ENCODE measurements at regions not wholly inside any gene's neighbourhood (a gene's known extent, or its start where the extent isn't known, plus 50 kb on each side); places are given as distances from the start of the nearest gene placed in this dataset.

- Histone ChIP-seq H3K4me1 (ENCODE audit: control insufficient read depth, extremely low read depth, insufficient read depth, low read length) (peaks cover 78% of the 10 kb centered on the region), H3K79me2 (ENCODE audit: control insufficient read depth, insufficient read depth, low read length) (no peaks in the 10 kb centered on the region), H3K4me3 (ENCODE audit: control insufficient read depth in 2 of 3, extremely low read depth in 1 of 3, insufficient read depth in 2 of 3, low read depth in 1 of 3, low read length in 3 of 3) (peak overlapping the region; percentile 0 to 50 (median 43)), H2AFZ (ENCODE audit: control insufficient read depth, low read length) (peak overlapping the region; percentile 72), H3K36me3 (ENCODE audit: control insufficient read depth in 2 of 2, extremely low read depth in 1 of 2, insufficient read depth in 2 of 2, low read length in 2 of 2) (no peaks in the 10 kb centered on the region), H3K9me1 (ENCODE audit: control insufficient read depth, extremely low read depth, insufficient read depth, low read length) (no peaks in the 10 kb centered on the region), H3K9me3 (ENCODE audit: control insufficient read depth, low read depth, low read length) (no peaks in the 10 kb centered on the region), H3K9ac (ENCODE audit: control insufficient read depth, extremely low read depth, insufficient read depth, low read length) (peak overlapping the region; percentile 69), H3K27me3 (ENCODE audit: control insufficient read depth, extremely low read depth, insufficient read depth, low read length) (no peaks in the 10 kb centered on the region), H4K20me1 (ENCODE audit: control insufficient read depth, extremely low read depth, insufficient read depth, low read length) (no peaks in the 10 kb centered on the region), H3K27ac (ENCODE audit: control insufficient read depth, insufficient read depth, low read length) (peak overlapping the region; percentile 97), H3K4me2 (ENCODE audit: control insufficient read depth, extremely low read depth, insufficient read depth, low read depth, low read length) (peak overlapping the region; percentile 85)
- dilution Hi-C loops (cut with MboI; ENCODE audit: extremely low pct_ligation_motif_present, low sequenced_read_pairs), result no loop called here
- no peak for TF ChIP-seq CTCF (optimal IDR thresholded peaks at IDR 0.05 in 1 of 3, IDR thresholded peaks at IDR 0.05 in 1 of 3, conservative IDR thresholded peaks at IDR 0.05 in 1 of 3; ENCODE audit: extremely low read depth in 1 of 3, insufficient read depth in 2 of 3, low read length in 3 of 3)
- no peak for TF ChIP-seq EZH2 (IDR thresholded peaks at IDR 0.05; ENCODE audit: low read length)
- FAIRE-seq (peak; percentile 86), DNase-seq (ENCODE audit: low read depth, low spot score) (no peak)
These were observed 73.1 kb upstream of the DSG1 start for GRCh38 chr18:31244771-31245394.

GRCh38 chr18:31245820-31246219 is 72.1 kb upstream of the DSG1 start:
- no peaks in the 10 kb centered on the region for H3K9me1 ChIP-seq (ENCODE audit: control insufficient read depth, extremely low read depth, insufficient read depth, low read length)
- no peak for DNase-seq (ENCODE audit: low read depth, low spot score)
- peak overlapping the region; percentile 69 for H3K9ac ChIP-seq (ENCODE audit: control insufficient read depth, extremely low read depth, insufficient read depth, low read length)
- no peak overlapping the region for H3K4me3 ChIP-seq (ENCODE audit: control insufficient read depth in 2 of 3, extremely low read depth in 1 of 3, insufficient read depth in 2 of 3, low read depth in 1 of 3, low read length in 3 of 3)
- peak overlapping the region; percentile 85 for H3K4me2 ChIP-seq (ENCODE audit: control insufficient read depth, extremely low read depth, insufficient read depth, low read depth, low read length)
- H3K9me3 ChIP-seq (ENCODE audit: control insufficient read depth, low read depth, low read length), result no peaks in the 10 kb centered on the region
- peaks cover 83% of the 10 kb centered on the region for H3K4me1 ChIP-seq (ENCODE audit: control insufficient read depth, extremely low read depth, insufficient read depth, low read length)
- TF ChIP-seq EZH2 (IDR thresholded peaks at IDR 0.05; ENCODE audit: low read length) (no peak), CTCF (optimal IDR thresholded peaks at IDR 0.05 in 1 of 3, IDR thresholded peaks at IDR 0.05 in 1 of 3, conservative IDR thresholded peaks at IDR 0.05 in 1 of 3; ENCODE audit: extremely low read depth in 1 of 3, insufficient read depth in 2 of 3, low read length in 3 of 3) (no peak)
- H3K79me2 ChIP-seq (ENCODE audit: control insufficient read depth, insufficient read depth, low read length), result no peaks in the 10 kb centered on the region
- dilution Hi-C loops (cut with MboI; ENCODE audit: extremely low pct_ligation_motif_present, low sequenced_read_pairs), result no loop called here
- H3K27ac ChIP-seq (ENCODE audit: control insufficient read depth, insufficient read depth, low read length), result peak overlapping the region; percentile 97
- no peak overlapping the region for H2AFZ ChIP-seq (ENCODE audit: control insufficient read depth, low read length)
- H3K36me3 ChIP-seq (ENCODE audit: control insufficient read depth in 2 of 2, extremely low read depth in 1 of 2, insufficient read depth in 2 of 2, low read length in 2 of 2), result no peaks in the 10 kb centered on the region
- no peaks in the 10 kb centered on the region for H4K20me1 ChIP-seq (ENCODE audit: control insufficient read depth, extremely low read depth, insufficient read depth, low read length)
- FAIRE-seq, result no peak
- no peaks in the 10 kb centered on the region for H3K27me3 ChIP-seq (ENCODE audit: control insufficient read depth, extremely low read depth, insufficient read depth, low read length)
